ENCODE measurements at regions not wholly inside any gene's neighbourhood (a gene's known extent, or its start where the extent isn't known, plus 50 kb on each side); places are given as distances from the start of the nearest gene placed in this dataset.

- TF ChIP-seq SRF (IDR thresholded peaks at IDR 0.05; ENCODE audit: low read depth) (no peak), CTCF (IDR thresholded peaks at IDR 0.05 in 2 of 3, conservative IDR thresholded peaks at IDR 0.05 in 1 of 3; ENCODE audit: borderline replicate concordance in 1 of 3, insufficient read depth in 1 of 3, low read depth in 2 of 3, low read length in 2 of 3) (no peak), POLR2AphosphoS5 (IDR thresholded peaks at IDR 0.05; ENCODE audit: low read depth, low read length) (no peak), POLR2A (IDR thresholded peaks at IDR 0.05; ENCODE audit: borderline replicate concordance, extremely low read depth, insufficient read depth, insufficient read length) (no peak), REST (IDR thresholded peaks at IDR 0.05; ENCODE audit: low read depth) (no peak), EZH2 (IDR thresholded peaks at IDR 0.05) (no peak), EGR1 (IDR thresholded peaks at IDR 0.05; ENCODE audit: low read depth) (no peak), SIN3A (IDR thresholded peaks at IDR 0.05; ENCODE audit: low read depth) (no peak), ZBTB33 (IDR thresholded peaks at IDR 0.05; ENCODE audit: extremely low read depth, insufficient replicate concordance, low read length) (no peak)
Observed at GRCh38 chr2:119088416-119088815, 70.1 kb downstream of the C1QL2 start.

All from HCT116 (cell line).